CD14-positive monocyte (primary cell): ENCODE measurements at regions not wholly inside any gene's neighbourhood (a gene's known extent, or its start where the extent isn't known, plus 50 kb on each side); places are given as distances from the start of the nearest gene placed in this dataset.

ENCODE experiments used
- DNase-seq, 3 donors: peaks; one replicate each; pipeline ENCODE4 v3.0.0-alpha.2; 2011 to 2022
- H2AFZ ChIP-seq: 2 replicates; pipeline ENCODE4 v1.6.0; 2012; ENCODE audit warnings: mild to moderate bottlenecking, low read depth, low read length, inconsistent platforms; ENCODE audit not compliant: insufficient read depth, poor library complexity, severe bottlenecking
- H3K27ac ChIP-seq, 2 donors: 1 replicate in 1 of 2; 2 replicates in 1 of 2; pipeline ENCODE4 v1.5.1; 2012 to 2013; ENCODE audit warnings: low read length in 2 of 2, control low read depth in 1 of 2, inconsistent platforms in 1 of 2, low read depth in 1 of 2, mild to moderate bottlenecking in 1 of 2
- H3K27me3 ChIP-seq, 2 donors: one replicate each; pipeline versions ENCODE4 v1.6.0 to v1.6.1; 2011 to 2013; ENCODE audit warnings: low read length in 2 of 2; ENCODE audit not compliant: control insufficient read depth in 2 of 2, insufficient read depth in 2 of 2
- H3K36me3 ChIP-seq, 2 donors: replicated peaks in 1 of 2; 1 replicate in 1 of 2; 2 replicates in 1 of 2; pipeline versions ENCODE4 v1.5.1 to v1.6.1; 2012 to 2013; ENCODE audit warnings: low read length in 2 of 2, control low read depth in 1 of 2, inconsistent platforms in 1 of 2, mild to moderate bottlenecking in 1 of 2; ENCODE audit not compliant: insufficient read depth in 2 of 2, control insufficient read depth in 1 of 2
- H3K4me1 ChIP-seq, 2 donors: 1 replicate in 1 of 2; 2 replicates in 1 of 2; pipeline versions ENCODE4 v1.5.1 to v1.6.1; 2012 to 2013; ENCODE audit warnings: low read length in 2 of 2, control low read depth in 1 of 2, inconsistent platforms in 1 of 2, mild to moderate bottlenecking in 1 of 2, moderate library complexity in 1 of 2; ENCODE audit not compliant: insufficient read depth in 2 of 2, control insufficient read depth in 1 of 2
- H3K4me2 ChIP-seq: replicated peaks from 2 replicates; pipeline ENCODE3; 2012; ENCODE audit warnings: low read length, moderate library complexity, mild to moderate bottlenecking; ENCODE audit not compliant: poor library complexity, severe bottlenecking; ENCODE audit errors: extremely low read depth
- H3K4me3 ChIP-seq, 3 experiments: fragments of 200-600 bp in 1 of 3; sonication (generic) in 1 of 3; replicated peaks in 1 of 3; 1 replicate in 2 of 3; 2 replicates in 1 of 3; pipeline ENCODE4 v1.5.1; 2011 to 2013; ENCODE audit warnings: low read length in 3 of 3, mild to moderate bottlenecking in 3 of 3, control low read depth in 2 of 3, low read depth in 2 of 3, inconsistent platforms in 1 of 3, moderate library complexity in 1 of 3
- H3K79me2 ChIP-seq: 2 replicates; pipeline ENCODE4 v1.6.0; 2012; ENCODE audit warnings: mild to moderate bottlenecking, control low read depth, inconsistent platforms, low read length, moderate library complexity; ENCODE audit not compliant: insufficient read depth
- H3K9ac ChIP-seq: 2 replicates; pipeline ENCODE4 v1.6.0; 2017; ENCODE audit warnings: low read length, mild to moderate bottlenecking; ENCODE audit not compliant: insufficient read depth, poor library complexity, severe bottlenecking
- H3K9me3 ChIP-seq, 2 donors: replicated peaks in 1 of 2; 1 replicate in 1 of 2; 2 replicates in 1 of 2; pipeline versions ENCODE4 v1.5.1 to v1.6.1; 2012 to 2013; ENCODE audit warnings: low read length in 2 of 2, control low read depth in 1 of 2; ENCODE audit not compliant: control insufficient read depth in 1 of 2, insufficient read depth in 1 of 2
- H4K20me1 ChIP-seq: 2 replicates; pipeline ENCODE4 v1.6.0; 2012; ENCODE audit warnings: mild to moderate bottlenecking, low read length, control low read depth, moderate library complexity; ENCODE audit not compliant: insufficient read depth
- H3K27ac Mint-ChIP-seq, 7 donors: one replicate each; pipeline ENCODE4 v1.8.0; 2020; ENCODE audit warnings: mild to moderate bottlenecking in 7 of 7, mixed read lengths in 7 of 7, moderate library complexity in 6 of 7, inconsistent platforms in 2 of 7
- H3K27me3 Mint-ChIP-seq, 3 donors: one replicate each; pipeline ENCODE4 v1.8.0; 2021 to 2022; ENCODE audit warnings: low read depth in 3 of 3, mild to moderate bottlenecking in 3 of 3, mixed read lengths in 3 of 3, moderate library complexity in 3 of 3, inconsistent platforms in 1 of 3
- H3K36me3 Mint-ChIP-seq, 2 donors: one replicate each; pipeline ENCODE4 v1.8.0; 2020; ENCODE audit warnings: mixed read lengths in 2 of 2, inconsistent platforms in 1 of 2, mild to moderate bottlenecking in 1 of 2
- H3K4me1 Mint-ChIP-seq: one replicate; pipeline ENCODE4 v1.8.0; 2020; ENCODE audit warnings: mild to moderate bottlenecking, mixed read lengths
- H3K4me3 Mint-ChIP-seq, 2 donors: one replicate each; pipeline ENCODE4 v1.8.0; 2020; ENCODE audit warnings: mild to moderate bottlenecking in 2 of 2, mixed read lengths in 2 of 2, moderate library complexity in 1 of 2
- H3K9me3 Mint-ChIP-seq, 7 donors: one replicate each; pipeline ENCODE4 v1.8.0; 2020 to 2022; ENCODE audit warnings: mixed read lengths in 7 of 7, mild to moderate bottlenecking in 6 of 7, moderate library complexity in 6 of 7, inconsistent platforms in 2 of 7
- WGBS: methylation state at CpG from one replicate; pipeline ENCODE4 v1.1.5; 2013; ENCODE audit warnings: missing lambda C conversion rate; ENCODE audit not compliant: insufficient coverage; 5-methylcytosine and 5-hydroxymethylcytosine counted together
- intact Hi-C, 2 donors: fragments of 100-400 bp; cut with micrococcal nuclease; formaldehyde crosslinking; loops; one replicate each; pipeline versions ENCODE4 v1.15.0 to v1.15.1; 2023
- TF ChIP-seq, protein P1 (sequence below): fragments of 200-600 bp; IDR thresholded peaks from one replicate; pipeline ENCODE4 v1.8.0; 2022; ENCODE audit warnings: antibody characterized with exemption, mild to moderate bottlenecking

- Histone ChIP-seq H3K9ac (no peak overlapping the region), H3K27me3 (no peaks in the 10 kb centered on the region), H3K27ac (no peak overlapping the region), H3K79me2 (no peaks in the 10 kb centered on the region), H3K4me1 (no peaks in the 10 kb centered on the region), H3K4me2 (no peak overlapping the region), H3K9me3 (peaks cover 9 to 10% of the 10 kb centered on the region in 2 donors), H3K36me3 (no peaks in the 10 kb centered on the region), H2AFZ (no peak overlapping the region), H4K20me1 (no peaks in the 10 kb centered on the region), H3K4me3 (no peak overlapping the region)
- WGBS = 83% methylated on average over 1 of the region's 3 CpGs
- peaks cover 0 to 1% (median 0%) of the 10 kb centered on the region in 3 donors for H3K27me3 Mint-ChIP-seq
- no peaks in the 10 kb centered on the region for H3K4me1 Mint-ChIP-seq
- no peak overlapping the region for H3K4me3 Mint-ChIP-seq
- DNase-seq = no peak
- H3K36me3 Mint-ChIP-seq = no peaks in the 10 kb centered on the region
- H3K27ac Mint-ChIP-seq = no peak overlapping the region
- H3K9me3 Mint-ChIP-seq = peaks cover 4 to 14% (median 7%) of the 10 kb centered on the region in 7 donors
- TF ChIP-seq, protein P1, sequence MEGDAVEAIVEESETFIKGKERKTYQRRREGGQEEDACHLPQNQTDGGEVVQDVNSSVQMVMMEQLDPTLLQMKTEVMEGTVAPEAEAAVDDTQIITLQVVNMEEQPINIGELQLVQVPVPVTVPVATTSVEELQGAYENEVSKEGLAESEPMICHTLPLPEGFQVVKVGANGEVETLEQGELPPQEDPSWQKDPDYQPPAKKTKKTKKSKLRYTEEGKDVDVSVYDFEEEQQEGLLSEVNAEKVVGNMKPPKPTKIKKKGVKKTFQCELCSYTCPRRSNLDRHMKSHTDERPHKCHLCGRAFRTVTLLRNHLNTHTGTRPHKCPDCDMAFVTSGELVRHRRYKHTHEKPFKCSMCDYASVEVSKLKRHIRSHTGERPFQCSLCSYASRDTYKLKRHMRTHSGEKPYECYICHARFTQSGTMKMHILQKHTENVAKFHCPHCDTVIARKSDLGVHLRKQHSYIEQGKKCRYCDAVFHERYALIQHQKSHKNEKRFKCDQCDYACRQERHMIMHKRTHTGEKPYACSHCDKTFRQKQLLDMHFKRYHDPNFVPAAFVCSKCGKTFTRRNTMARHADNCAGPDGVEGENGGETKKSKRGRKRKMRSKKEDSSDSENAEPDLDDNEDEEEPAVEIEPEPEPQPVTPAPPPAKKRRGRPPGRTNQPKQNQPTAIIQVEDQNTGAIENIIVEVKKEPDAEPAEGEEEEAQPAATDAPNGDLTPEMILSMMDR = no peak
- intact Hi-C loops = no loop called here
Observed at GRCh38 chr6:165013701-165014100, 295.7 kb downstream of the C6orf118 start.

DNA sequence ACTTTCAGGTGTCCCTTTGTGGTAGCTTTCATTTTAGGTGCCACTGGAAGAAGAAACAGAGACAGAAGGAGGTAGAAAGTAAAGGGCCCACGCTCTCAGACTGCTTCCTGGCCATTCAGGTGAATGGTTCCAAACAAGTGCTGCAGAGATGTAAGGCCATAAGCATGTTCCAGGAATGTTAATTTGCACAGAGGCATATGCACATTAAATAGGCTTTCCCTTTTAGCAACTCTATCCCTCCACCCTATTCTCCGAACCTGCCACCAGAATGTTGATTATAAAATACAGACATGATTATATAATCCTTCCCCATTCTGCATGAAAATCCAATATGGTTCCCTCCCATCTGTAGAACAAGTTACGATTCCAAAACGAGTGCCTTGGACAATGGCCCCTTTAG, 297.2 kb downstream of the C6orf118 start:
- Histone ChIP-seq H3K79me2 (no peaks in the 10 kb centered on the region), H3K4me1 (no peaks in the 10 kb centered on the region), H3K27me3 (no peaks in the 10 kb centered on the region), H3K36me3 (no peaks in the 10 kb centered on the region), H3K27ac (no peak overlapping the region), H3K9me3 (peaks cover 18% of the 10 kb centered on the region in 2 donors), H3K4me3 (no peak overlapping the region), H3K9ac (no peak overlapping the region), H4K20me1 (no peaks in the 10 kb centered on the region), H2AFZ (no peak overlapping the region), H3K4me2 (no peak overlapping the region)
- no peaks in the 10 kb centered on the region for H3K36me3 Mint-ChIP-seq
- no peak for DNase-seq
- H3K4me1 Mint-ChIP-seq = no peaks in the 10 kb centered on the region
- H3K4me3 Mint-ChIP-seq = no peak overlapping the region
- WGBS = 67% methylated on average over 1 of the region's 4 CpGs
- H3K27me3 Mint-ChIP-seq = peaks cover 0 to 1% (median 0%) of the 10 kb centered on the region in 3 donors
- TF ChIP-seq, protein P1 = no peak
- H3K27ac Mint-ChIP-seq = no peak overlapping the region
- intact Hi-C loops = no loop called here
- peaks cover 4 to 21% (median 8%) of the 10 kb centered on the region in 7 donors for H3K9me3 Mint-ChIP-seq
